CD14-positive monocyte (primary cell): ENCODE measurements at regions not wholly inside any gene's neighbourhood (a gene's known extent, or its start where the extent isn't known, plus 50 kb on each side); places are given as distances from the start of the nearest gene placed in this dataset.

Experiments
- DNase-seq, 3 donors: peaks; one replicate each; pipeline ENCODE4 v3.0.0-alpha.2; 2011 to 2022
- H2AFZ ChIP-seq: 2 replicates; pipeline ENCODE4 v1.6.0; 2012; ENCODE audit warnings: mild to moderate bottlenecking, low read depth, low read length, inconsistent platforms; ENCODE audit not compliant: insufficient read depth, poor library complexity, severe bottlenecking
- H3K27ac ChIP-seq, 2 donors: 1 replicate in 1 of 2; 2 replicates in 1 of 2; pipeline ENCODE4 v1.5.1; 2012 to 2013; ENCODE audit warnings: low read length in 2 of 2, control low read depth in 1 of 2, inconsistent platforms in 1 of 2, low read depth in 1 of 2, mild to moderate bottlenecking in 1 of 2
- H3K27me3 ChIP-seq, 2 donors: one replicate each; pipeline versions ENCODE4 v1.6.0 to v1.6.1; 2011 to 2013; ENCODE audit warnings: low read length in 2 of 2; ENCODE audit not compliant: control insufficient read depth in 2 of 2, insufficient read depth in 2 of 2
- H3K36me3 ChIP-seq, 2 donors: replicated peaks in 1 of 2; 1 replicate in 1 of 2; 2 replicates in 1 of 2; pipeline versions ENCODE4 v1.5.1 to v1.6.1; 2012 to 2013; ENCODE audit warnings: low read length in 2 of 2, control low read depth in 1 of 2, inconsistent platforms in 1 of 2, mild to moderate bottlenecking in 1 of 2; ENCODE audit not compliant: insufficient read depth in 2 of 2, control insufficient read depth in 1 of 2
- H3K4me1 ChIP-seq, 2 donors: 1 replicate in 1 of 2; 2 replicates in 1 of 2; pipeline versions ENCODE4 v1.5.1 to v1.6.1; 2012 to 2013; ENCODE audit warnings: low read length in 2 of 2, control low read depth in 1 of 2, inconsistent platforms in 1 of 2, mild to moderate bottlenecking in 1 of 2, moderate library complexity in 1 of 2; ENCODE audit not compliant: insufficient read depth in 2 of 2, control insufficient read depth in 1 of 2
- H3K4me2 ChIP-seq: replicated peaks from 2 replicates; pipeline ENCODE3; 2012; ENCODE audit warnings: low read length, moderate library complexity, mild to moderate bottlenecking; ENCODE audit not compliant: poor library complexity, severe bottlenecking; ENCODE audit errors: extremely low read depth
- H3K4me3 ChIP-seq, 3 experiments: fragments of 200-600 bp in 1 of 3; sonication (generic) in 1 of 3; replicated peaks in 1 of 3; 1 replicate in 2 of 3; 2 replicates in 1 of 3; pipeline ENCODE4 v1.5.1; 2011 to 2013; ENCODE audit warnings: low read length in 3 of 3, mild to moderate bottlenecking in 3 of 3, control low read depth in 2 of 3, low read depth in 2 of 3, inconsistent platforms in 1 of 3, moderate library complexity in 1 of 3
- H3K79me2 ChIP-seq: 2 replicates; pipeline ENCODE4 v1.6.0; 2012; ENCODE audit warnings: mild to moderate bottlenecking, control low read depth, inconsistent platforms, low read length, moderate library complexity; ENCODE audit not compliant: insufficient read depth
- H3K9ac ChIP-seq: 2 replicates; pipeline ENCODE4 v1.6.0; 2017; ENCODE audit warnings: low read length, mild to moderate bottlenecking; ENCODE audit not compliant: insufficient read depth, poor library complexity, severe bottlenecking
- H3K9me3 ChIP-seq, 2 donors: replicated peaks in 1 of 2; 1 replicate in 1 of 2; 2 replicates in 1 of 2; pipeline versions ENCODE4 v1.5.1 to v1.6.1; 2012 to 2013; ENCODE audit warnings: low read length in 2 of 2, control low read depth in 1 of 2; ENCODE audit not compliant: control insufficient read depth in 1 of 2, insufficient read depth in 1 of 2
- H4K20me1 ChIP-seq: 2 replicates; pipeline ENCODE4 v1.6.0; 2012; ENCODE audit warnings: mild to moderate bottlenecking, low read length, control low read depth, moderate library complexity; ENCODE audit not compliant: insufficient read depth
- H3K27ac Mint-ChIP-seq, 7 donors: one replicate each; pipeline ENCODE4 v1.8.0; 2020; ENCODE audit warnings: mild to moderate bottlenecking in 7 of 7, mixed read lengths in 7 of 7, moderate library complexity in 6 of 7, inconsistent platforms in 2 of 7
- H3K27me3 Mint-ChIP-seq, 3 donors: one replicate each; pipeline ENCODE4 v1.8.0; 2021 to 2022; ENCODE audit warnings: low read depth in 3 of 3, mild to moderate bottlenecking in 3 of 3, mixed read lengths in 3 of 3, moderate library complexity in 3 of 3, inconsistent platforms in 1 of 3
- H3K36me3 Mint-ChIP-seq, 2 donors: one replicate each; pipeline ENCODE4 v1.8.0; 2020; ENCODE audit warnings: mixed read lengths in 2 of 2, inconsistent platforms in 1 of 2, mild to moderate bottlenecking in 1 of 2
- H3K4me1 Mint-ChIP-seq: one replicate; pipeline ENCODE4 v1.8.0; 2020; ENCODE audit warnings: mild to moderate bottlenecking, mixed read lengths
- H3K4me3 Mint-ChIP-seq, 2 donors: one replicate each; pipeline ENCODE4 v1.8.0; 2020; ENCODE audit warnings: mild to moderate bottlenecking in 2 of 2, mixed read lengths in 2 of 2, moderate library complexity in 1 of 2
- H3K9me3 Mint-ChIP-seq, 7 donors: one replicate each; pipeline ENCODE4 v1.8.0; 2020 to 2022; ENCODE audit warnings: mixed read lengths in 7 of 7, mild to moderate bottlenecking in 6 of 7, moderate library complexity in 6 of 7, inconsistent platforms in 2 of 7
- CTCF ChIP-seq: fragments of 200-600 bp; IDR thresholded peaks from one replicate; pipeline ENCODE4 v1.8.0; 2022; ENCODE audit warnings: antibody characterized with exemption, mild to moderate bottlenecking
- WGBS: methylation state at CpG from one replicate; pipeline ENCODE4 v1.1.5; 2013; ENCODE audit warnings: missing lambda C conversion rate; ENCODE audit not compliant: insufficient coverage; 5-methylcytosine and 5-hydroxymethylcytosine counted together
- intact Hi-C, 2 donors: fragments of 100-400 bp; cut with micrococcal nuclease; formaldehyde crosslinking; loops; one replicate each; pipeline versions ENCODE4 v1.15.0 to v1.15.1; 2023

GRCh38 chr20:16215041-16215440 is 358.2 kb downstream of the KIF16B start:
- Mint-ChIP-seq H3K27me3 (peaks cover 0 to 1% (median 0%) of the 10 kb centered on the region in 3 donors), H3K27ac (no peak overlapping the region), H3K4me3 (no peak overlapping the region), H3K9me3 (peaks cover 0 to 10% (median 4%) of the 10 kb centered on the region in 7 donors), H3K36me3 (no peaks in the 10 kb centered on the region), H3K4me1 (no peaks in the 10 kb centered on the region)
- Histone ChIP-seq H2AFZ (no peak overlapping the region), H3K4me2 (no peak overlapping the region), H3K27ac (no peak overlapping the region), H3K4me1 (no peaks in the 10 kb centered on the region), H3K4me3 (no peak overlapping the region), H3K79me2 (no peaks in the 10 kb centered on the region), H3K27me3 (no peaks in the 10 kb centered on the region), H3K9me3 (no peaks in the 10 kb centered on the region), H4K20me1 (no peaks in the 10 kb centered on the region), H3K9ac (no peak overlapping the region), H3K36me3 (no peaks in the 10 kb centered on the region)
- intact Hi-C loops, result no loop called here
- no peak for TF ChIP-seq CTCF
- no peak for DNase-seq
- no CpG with 5 or more reads among the region's 4 CpGs for WGBS

- no peak overlapping the region for H3K4me3 Mint-ChIP-seq
- DNase-seq, result no peak
- WGBS, result no CpG with 5 or more reads among the region's 6 CpGs
These were observed 360.5 kb downstream of the KIF16B start for GRCh38 chr20:16212790-16213189.

More at GRCh38 chr20:16212790-16213189, 360.5 kb downstream of the KIF16B start:
- peaks cover 0 to 5% (median 2%) of the 10 kb centered on the region in 7 donors for H3K9me3 Mint-ChIP-seq
- H4K20me1 ChIP-seq, result no peaks in the 10 kb centered on the region
- no peaks in the 10 kb centered on the region for H3K4me1 Mint-ChIP-seq
- H3K27ac ChIP-seq, result no peak overlapping the region
- no peak for TF ChIP-seq CTCF
- H3K27ac Mint-ChIP-seq, result no peak overlapping the region
- H3K79me2 ChIP-seq, result no peaks in the 10 kb centered on the region
- no peak overlapping the region for H3K4me3 ChIP-seq
- H3K9ac ChIP-seq, result no peak overlapping the region
- no peaks in the 10 kb centered on the region for H3K36me3 Mint-ChIP-seq
- no peaks in the 10 kb centered on the region for H3K9me3 ChIP-seq
- H3K27me3 Mint-ChIP-seq, result peaks cover 0 to 3% (median 0%) of the 10 kb centered on the region in 3 donors
- no peak overlapping the region for H2AFZ ChIP-seq
- no peaks in the 10 kb centered on the region for H3K27me3 ChIP-seq
- intact Hi-C loops, result no loop called here
- no peaks in the 10 kb centered on the region for H3K36me3 ChIP-seq
- H3K4me2 ChIP-seq, result no peak overlapping the region
- H3K4me1 ChIP-seq, result no peaks in the 10 kb centered on the region
